Fibroblast of lung (primary cell): ENCODE measurements at regions not wholly inside any gene's neighbourhood (a gene's known extent, or its start where the extent isn't known, plus 50 kb on each side); places are given as distances from the start of the nearest gene placed in this dataset.

Experiments used
- DNase-seq, 2 donors: peaks; one replicate each; pipeline versions ENCODE4 v3.0.0 to v3.0.0-alpha.2; 2010; ENCODE audit warnings: low read depth in 2 of 2
- H2AFZ ChIP-seq: 2 replicates; pipeline ENCODE4 v1.5.1; 2012; ENCODE audit warnings: low read length, control low read depth, inconsistent platforms
- H3K27ac ChIP-seq: 2 replicates; pipeline ENCODE4 v1.5.1; 2011; ENCODE audit warnings: low read length, control low read depth; ENCODE audit not compliant: insufficient read depth
- H3K27me3 ChIP-seq: 2 replicates; pipeline ENCODE4 v1.5.1; 2011; ENCODE audit warnings: mild to moderate bottlenecking, low read length; ENCODE audit not compliant: control insufficient read depth, insufficient read depth
- H3K36me3 ChIP-seq: 2 replicates; pipeline ENCODE4 v1.5.1; 2011; ENCODE audit warnings: low read length; ENCODE audit not compliant: control insufficient read depth, insufficient read depth
- H3K4me1 ChIP-seq: 2 replicates; pipeline ENCODE4 v1.5.1; 2011; ENCODE audit warnings: low read length; ENCODE audit not compliant: control insufficient read depth, insufficient read depth; ENCODE audit errors: extremely low read depth
- H3K4me2 ChIP-seq: 2 replicates; pipeline ENCODE4 v1.5.1; 2011; ENCODE audit warnings: low read length, control low read depth; ENCODE audit not compliant: insufficient read depth; ENCODE audit errors: extremely low read depth
- H3K4me3 ChIP-seq, 4 experiments: fragments of 200-600 bp in 1 of 4; sonication (generic) in 1 of 4; replicated peaks in 1 of 4; 2 replicates each; pipeline ENCODE4 v1.5.1; 2011 to 2016; ENCODE audit warnings: low read length in 4 of 4, low read depth in 3 of 4, mild to moderate bottlenecking in 3 of 4, control low read depth in 2 of 4, inconsistent platforms in 1 of 4, mixed read lengths in 1 of 4; ENCODE audit not compliant: insufficient read depth in 1 of 4; ENCODE audit errors: control extremely low read depth in 1 of 4
- H3K79me2 ChIP-seq: 2 replicates; pipeline ENCODE4 v1.5.1; 2012; ENCODE audit warnings: mild to moderate bottlenecking, low read length, inconsistent platforms; ENCODE audit not compliant: control insufficient read depth, insufficient read depth
- H3K9ac ChIP-seq: 2 replicates; pipeline ENCODE4 v1.5.1; 2011; ENCODE audit warnings: mild to moderate bottlenecking, low read length, control low read depth; ENCODE audit not compliant: insufficient read depth
- H3K9me3 ChIP-seq: 2 replicates; pipeline ENCODE4 v1.5.1; 2012; ENCODE audit warnings: low read depth, low read length; ENCODE audit not compliant: control insufficient read depth, insufficient read depth
- H4K20me1 ChIP-seq: 2 replicates; pipeline ENCODE4 v1.5.1; 2011; ENCODE audit warnings: low read length; ENCODE audit not compliant: control insufficient read depth, insufficient read depth; ENCODE audit errors: extremely low read depth
- CTCF ChIP-seq, 2 donors: IDR thresholded peaks in 1 of 2; conservative IDR thresholded peaks in 1 of 2; 1 replicate in 1 of 2; 2 replicates in 1 of 2; pipeline ENCODE4 v1.5.1; 2011 to 2012; ENCODE audit warnings: low read length in 2 of 2, control low read depth in 1 of 2, inconsistent platforms in 1 of 2, low read depth in 1 of 2, mild to moderate bottlenecking in 1 of 2
- EZH2 ChIP-seq: IDR thresholded peaks from 2 replicates; pipeline ENCODE4 v1.5.1; 2012; ENCODE audit warnings: low read length, control low read depth, mild to moderate bottlenecking; ENCODE audit errors: missing control alignments

GRCh38 chr4:177116161-177116560, 193.5 kb upstream of the NEIL3 start:
- Histone ChIP-seq H3K36me3 (no peaks in the 10 kb centered on the region), H2AFZ (no peak overlapping the region), H3K27ac (no peak overlapping the region), H4K20me1 (no peaks in the 10 kb centered on the region), H3K4me1 (peaks cover 14% of the 10 kb centered on the region), H3K9me3 (no peaks in the 10 kb centered on the region), H3K27me3 (no peaks in the 10 kb centered on the region), H3K4me2 (no peak overlapping the region), H3K4me3 (no peak overlapping the region), H3K9ac (no peak overlapping the region), H3K79me2 (no peaks in the 10 kb centered on the region)
- TF ChIP-seq CTCF (conservative IDR thresholded peaks at IDR 0.05 in 1 of 2, IDR thresholded peaks at IDR 0.05 in 1 of 2; ENCODE audit: low read depth in 1 of 2, low read length in 2 of 2) (no peak), EZH2 (no peak)
- DNase-seq: peak in 1 of 2 donors; percentile 43

GRCh38 chr4:177117256-177117655, 192.4 kb upstream of the NEIL3 start:
- peaks cover 14% of the 10 kb centered on the region for H3K4me1 ChIP-seq
- H3K79me2 ChIP-seq: no peaks in the 10 kb centered on the region
- no peaks in the 10 kb centered on the region for H3K9me3 ChIP-seq
- no peaks in the 10 kb centered on the region for H3K36me3 ChIP-seq
- DNase-seq: peak in 1 of 2 donors; percentile 59
- no peak overlapping the region for H3K4me3 ChIP-seq
- no peak overlapping the region for H3K27ac ChIP-seq
- H3K4me2 ChIP-seq: no peak overlapping the region
- no peaks in the 10 kb centered on the region for H4K20me1 ChIP-seq
- H3K27me3 ChIP-seq: no peaks in the 10 kb centered on the region
- no peak overlapping the region for H2AFZ ChIP-seq
- no peak for TF ChIP-seq CTCF (conservative IDR thresholded peaks at IDR 0.05 in 1 of 2, IDR thresholded peaks at IDR 0.05 in 1 of 2; ENCODE audit: low read depth in 1 of 2, low read length in 2 of 2)
- TF ChIP-seq EZH2: no peak
- no peak overlapping the region for H3K9ac ChIP-seq

GRCh38 chr4:177118596-177118995, 191.1 kb upstream of the NEIL3 start:
- Histone ChIP-seq H3K36me3 (no peaks in the 10 kb centered on the region), H3K27me3 (no peaks in the 10 kb centered on the region), H3K4me3 (no peak overlapping the region), H4K20me1 (no peaks in the 10 kb centered on the region), H3K9me3 (no peaks in the 10 kb centered on the region), H2AFZ (no peak overlapping the region), H3K27ac (peak overlapping the region; percentile 60), H3K4me1 (peaks cover 14% of the 10 kb centered on the region), H3K9ac (no peak overlapping the region), H3K79me2 (no peaks in the 10 kb centered on the region), H3K4me2 (peak overlapping the region; percentile 11)
- TF ChIP-seq CTCF (conservative IDR thresholded peaks at IDR 0.05 in 1 of 2, IDR thresholded peaks at IDR 0.05 in 1 of 2; ENCODE audit: low read depth in 1 of 2, low read length in 2 of 2): no peak
- no peak for TF ChIP-seq EZH2
- peak; percentile 98 to 99 for DNase-seq
